ENCODE measurements at regions not wholly inside any gene's neighbourhood (a gene's known extent, or its start where the extent isn't known, plus 50 kb on each side); places are given as distances from the start of the nearest gene placed in this dataset.
"Not testable (repeated sequence)": the region's sequence is repeated elsewhere in the genome, so short reads cannot be mapped to it uniquely, and the experiment has no call there.

DNA sequence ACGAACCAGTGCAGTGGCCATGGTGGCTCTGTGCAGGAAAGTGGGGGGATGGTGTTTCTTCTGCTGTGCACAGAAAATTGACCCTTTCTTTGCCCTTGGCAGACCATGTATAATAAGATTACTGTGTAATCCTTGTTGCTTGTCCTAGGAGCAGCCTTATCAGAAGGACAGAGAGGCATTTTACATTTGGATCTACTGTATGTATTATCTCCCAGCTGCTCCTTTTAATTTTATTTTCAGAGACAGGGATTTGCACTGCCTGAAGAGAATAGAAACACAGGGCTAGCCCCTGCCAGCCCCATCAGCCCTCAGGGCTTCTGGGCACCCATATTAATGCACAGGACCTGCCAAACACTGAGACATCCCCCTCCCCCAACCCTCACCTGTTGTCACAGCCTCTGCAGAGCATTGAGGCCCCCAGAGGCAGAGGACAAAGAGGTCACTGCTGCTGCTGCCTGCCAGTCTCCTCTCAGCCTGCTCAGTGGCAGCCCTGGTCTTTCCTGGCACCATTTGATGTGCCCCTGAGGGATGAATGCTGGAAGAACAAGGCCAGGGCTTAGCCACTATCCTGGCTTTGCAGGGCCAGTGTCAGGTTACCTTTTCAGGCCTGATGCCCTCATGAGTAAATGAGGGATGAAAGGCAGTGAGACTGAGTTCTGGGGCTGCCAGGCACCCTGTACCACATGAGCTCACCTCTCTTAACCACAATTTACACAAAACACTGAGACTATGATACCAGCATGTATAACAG, 533.4 kb downstream of the NTRK3 start:
- DNase-seq, result no peak

- no peak for DNase-seq
These were observed 536.3 kb downstream of the NTRK3 start for GRCh38 chr15:87720235-87720634.

DNA sequence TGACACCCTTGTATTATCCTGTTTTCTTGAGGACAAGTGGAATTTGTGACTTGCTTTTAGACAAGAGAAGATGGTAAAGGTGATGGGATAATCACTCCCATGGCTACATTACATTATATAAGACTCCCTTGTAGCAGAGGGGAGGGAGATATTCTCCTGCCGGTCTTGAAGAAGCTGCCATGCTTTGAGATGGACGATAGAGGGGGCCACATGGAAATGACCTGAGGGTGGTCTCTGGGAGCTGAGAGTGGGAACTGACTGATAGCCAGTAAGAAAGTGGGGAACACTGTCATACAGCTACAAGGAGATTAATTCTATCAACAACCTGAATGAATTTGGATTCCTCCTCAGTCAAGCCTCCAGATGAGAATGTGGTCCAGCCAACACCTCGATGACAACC, 540.1 kb downstream of the NTRK3 start:
- no peak for DNase-seq

- DNase-seq, result no peak
These were observed 541.3 kb downstream of the NTRK3 start for GRCh38 chr15:87715252-87715651.

GRCh38 chr15:87713475-87713879, 543.1 kb downstream of the NTRK3 start:
- DNase-seq, result no peak

GRCh38 chr15:87712211-87712610, 544.3 kb downstream of the NTRK3 start:
- no peak for DNase-seq

GRCh38 chr15:87711026-87711425, 545.5 kb downstream of the NTRK3 start:
- peak; percentile 43 for DNase-seq

DNA sequence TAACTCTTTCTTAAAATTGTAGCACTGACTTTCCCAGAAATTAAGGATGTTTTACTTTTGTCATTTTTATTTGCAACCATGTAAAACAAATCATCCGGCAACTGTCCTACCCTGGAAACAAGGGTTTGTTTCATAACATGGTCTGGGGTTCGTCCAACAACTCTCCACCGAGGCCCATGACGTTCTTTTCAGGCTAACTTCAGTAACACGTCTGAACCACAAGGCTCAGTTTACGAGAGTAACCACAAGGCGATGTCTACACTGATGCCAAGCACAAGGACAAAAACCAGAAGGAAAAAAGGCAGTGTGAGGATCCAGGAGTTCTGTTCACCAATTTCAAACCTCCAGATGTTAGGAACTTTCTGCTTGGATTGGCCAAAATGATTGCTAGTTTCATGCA, 546.1 kb downstream of the NTRK3 start:
- no peak for DNase-seq

DNA sequence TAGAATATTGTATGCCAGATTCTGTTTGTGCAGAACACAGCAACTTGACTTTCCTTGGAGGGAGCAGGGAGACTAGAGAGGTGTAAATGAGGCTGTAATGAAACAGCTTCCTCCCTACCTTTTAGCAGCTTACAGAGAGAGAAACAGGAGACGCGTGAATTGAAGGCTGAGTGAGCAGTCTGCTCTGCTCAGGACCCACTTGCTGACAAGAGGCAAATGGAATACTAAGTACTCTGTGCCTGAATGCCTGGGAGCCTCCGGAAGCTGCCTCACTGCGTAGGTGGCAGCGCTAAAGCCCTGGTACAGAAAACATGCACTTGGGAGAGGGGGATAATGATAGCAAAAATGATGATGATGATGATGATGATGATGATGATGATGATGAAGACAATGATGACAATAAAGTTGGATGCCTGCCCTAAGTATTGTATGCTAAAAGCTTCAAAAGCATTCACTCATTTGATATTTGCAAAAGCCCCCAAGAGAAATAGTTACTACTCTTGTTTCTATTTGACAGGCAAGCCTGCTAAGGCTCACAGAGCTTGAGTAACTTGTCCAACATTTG, 548.9 kb downstream of the NTRK3 start:
- no peak for DNase-seq

- DNase-seq, result no peak
These were observed 549.5 kb downstream of the NTRK3 start for GRCh38 chr15:87707071-87707470.

GRCh38 chr15:87706001-87706400, 550.5 kb downstream of the NTRK3 start:
- no peak for DNase-seq

- DNase-seq, result no peak
These were observed 552.3 kb downstream of the NTRK3 start for GRCh38 chr15:87704276-87704675.

DNA sequence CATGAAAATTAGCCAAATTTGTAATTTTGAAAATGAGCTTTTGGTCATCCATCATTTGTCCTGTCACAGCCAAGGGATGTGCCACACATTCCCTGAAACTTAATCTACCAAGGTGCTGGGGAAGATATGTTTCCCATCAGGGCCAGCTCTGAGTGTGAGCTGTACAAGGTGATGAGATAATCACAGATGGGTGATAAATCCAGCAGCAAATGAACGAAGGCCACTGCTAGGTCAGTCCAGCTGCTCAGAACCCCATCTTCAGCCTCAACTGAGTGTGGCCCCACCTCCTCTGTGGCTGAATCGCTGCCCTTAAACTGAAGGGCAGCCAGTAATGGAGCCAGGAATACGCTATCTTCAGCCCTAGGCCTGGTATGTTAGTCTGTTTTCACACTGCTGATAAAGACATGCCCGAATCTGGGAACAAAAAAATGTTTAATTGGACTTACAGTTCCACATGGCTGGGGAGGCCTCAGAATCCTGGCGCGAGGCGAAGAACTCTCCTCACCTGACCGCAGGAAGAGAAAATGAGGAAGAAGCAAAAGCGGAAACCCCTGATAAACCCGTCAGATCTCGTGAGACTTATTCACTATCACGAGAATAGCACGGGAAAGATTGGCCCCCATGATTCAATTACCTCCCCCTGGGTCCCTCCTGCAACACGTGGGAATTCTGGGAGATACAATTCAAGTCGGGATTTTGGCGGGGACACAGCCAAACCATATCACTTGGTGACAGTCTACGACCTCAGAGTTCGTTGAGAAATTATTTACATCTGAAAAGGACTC, 553.0 kb downstream of the NTRK3 start:
- no peak for DNase-seq

DNA sequence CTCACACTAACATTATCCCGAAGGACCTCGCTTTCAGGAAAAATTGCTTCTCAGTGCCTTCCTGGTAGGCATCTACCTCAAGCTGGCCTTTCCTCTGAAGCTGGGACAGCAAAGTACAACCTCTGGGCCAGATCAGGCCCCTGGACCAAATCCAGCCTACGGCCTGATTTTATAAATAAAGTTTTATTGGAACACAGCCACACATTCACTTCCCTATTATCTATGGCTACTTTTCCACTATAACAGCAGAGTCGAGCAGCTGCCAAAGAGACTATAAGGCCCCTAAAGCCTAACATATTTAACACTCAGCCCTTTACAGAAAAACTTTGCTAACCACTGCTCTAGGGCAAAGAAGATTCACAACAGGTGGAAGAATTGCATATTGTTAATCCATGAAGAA, 554.3 kb downstream of the NTRK3 start:
- no peak for DNase-seq

GRCh38 chr15:87698467-87698866, 558.1 kb downstream of the NTRK3 start:
- not testable (repeated sequence) for DNase-seq

DNA sequence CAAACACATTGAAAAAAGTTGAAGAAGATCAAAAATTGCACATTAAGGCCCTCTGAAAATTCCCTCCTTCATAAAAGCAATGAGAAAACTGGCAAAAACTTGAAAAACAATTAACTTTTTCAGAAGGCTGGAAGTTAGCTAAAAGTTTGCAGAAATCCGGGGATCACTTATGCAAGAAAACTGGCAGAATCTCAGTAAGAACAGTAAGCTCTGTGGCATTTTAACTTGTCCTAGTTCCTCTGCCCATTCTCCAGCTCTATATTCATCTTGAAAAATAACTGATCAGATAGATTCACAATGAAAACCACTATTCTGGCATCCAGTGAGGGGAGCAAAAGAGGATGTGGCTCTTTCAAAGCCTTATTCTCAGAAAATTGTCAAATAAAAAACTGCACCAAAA, 566.8 kb downstream of the NTRK3 start:
- no peak for DNase-seq

GRCh38 chr15:87687523-87687870, 569.0 kb downstream of the NTRK3 start:
- no peak for DNase-seq

GRCh38 chr15:87686841-87687522, 569.6 kb downstream of the NTRK3 start:
- DNase-seq, result no peak

- no peak for DNase-seq
These were observed 570.2 kb downstream of the NTRK3 start for GRCh38 chr15:87686339-87686738.

DNA sequence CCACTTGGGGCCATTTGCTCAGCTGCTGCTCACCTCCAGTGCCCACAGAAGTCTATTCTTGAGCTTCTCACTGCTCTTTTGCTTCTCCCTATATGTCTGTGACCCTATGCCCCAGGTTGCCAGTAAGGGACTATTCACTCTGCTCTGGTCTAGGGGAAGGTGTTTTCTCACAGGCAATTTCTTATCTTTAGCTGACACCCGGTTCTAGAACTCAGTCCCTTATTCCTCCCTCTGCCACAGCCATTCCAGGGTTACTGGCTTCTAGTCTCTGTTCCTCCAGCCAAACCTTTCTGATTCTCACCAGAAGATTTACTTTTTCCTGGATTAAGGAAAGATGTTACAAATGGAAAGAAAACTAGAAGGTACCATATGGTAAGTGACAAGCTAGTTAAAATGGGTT, 574.0 kb downstream of the NTRK3 start:
- no peak for DNase-seq

DNA sequence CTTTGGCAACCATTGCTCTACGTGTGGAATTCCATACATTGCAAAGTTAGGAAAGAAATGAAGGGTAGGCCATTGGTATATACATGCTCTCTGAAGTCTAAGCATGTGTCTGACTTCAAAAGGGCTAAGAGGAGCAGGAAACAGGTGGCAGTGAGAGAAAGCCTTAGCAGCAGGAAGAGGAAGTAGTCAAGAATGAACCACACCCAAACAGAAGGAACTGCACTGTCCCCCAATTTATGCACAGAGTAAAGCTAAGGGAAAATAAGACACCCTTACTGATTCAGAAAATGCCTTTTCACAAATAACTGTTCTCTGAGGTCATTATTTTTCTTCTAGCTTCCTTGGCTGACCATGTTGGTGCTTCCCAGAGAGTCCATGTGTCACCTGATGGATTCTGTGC, 575.4 kb downstream of the NTRK3 start:
- DNase-seq, result no peak

DNA sequence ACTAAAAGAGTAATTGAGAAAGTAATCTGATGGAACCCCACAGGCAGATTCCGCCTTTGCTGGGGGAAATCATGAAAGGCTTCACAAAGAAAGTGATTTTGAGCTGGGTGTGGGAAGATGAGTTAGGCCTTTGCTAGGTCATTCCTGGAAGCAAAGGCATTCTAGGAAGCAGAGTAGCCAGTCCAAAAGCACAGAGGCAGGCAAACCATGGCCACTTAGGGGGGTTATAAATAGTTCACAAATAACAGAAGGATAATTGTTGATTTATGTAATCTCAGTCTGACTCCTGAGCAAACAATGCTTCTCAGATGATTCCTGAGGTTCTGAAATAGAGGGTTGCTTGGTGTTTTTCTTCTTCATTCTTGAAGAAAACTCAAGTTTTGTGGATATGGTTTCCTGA, 576.3 kb downstream of the NTRK3 start:
- no peak for DNase-seq

DNA sequence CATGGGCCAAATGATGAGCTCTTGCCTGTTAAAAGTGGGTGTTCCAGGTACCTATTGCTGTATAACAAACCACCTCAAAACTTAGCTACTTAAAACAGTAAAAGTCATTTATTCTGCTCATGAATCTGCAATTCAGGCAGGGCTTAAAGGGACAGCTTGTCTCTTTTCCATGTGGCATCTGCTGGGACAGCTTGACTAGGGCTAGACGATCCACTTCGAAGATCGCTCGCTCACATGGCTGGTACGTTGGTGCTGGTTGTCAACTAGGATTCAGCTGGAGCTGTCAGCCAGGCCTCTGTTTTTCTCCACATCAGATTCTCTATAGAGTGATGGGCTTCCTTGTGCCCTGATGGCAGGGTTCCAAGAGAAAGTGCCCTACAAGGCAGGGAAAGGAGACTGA, 581.3 kb downstream of the NTRK3 start:
- DNase-seq, result no peak

Measured in left kidney (tissue), 1 donor.